Fibroblast of the aortic adventitia (primary cell): ENCODE measurements at regions not wholly inside any gene's neighbourhood (a gene's known extent, or its start where the extent isn't known, plus 50 kb on each side); places are given as distances from the start of the nearest gene placed in this dataset.

Experiments
- DNase-seq: peaks from one replicate; pipeline ENCODE4 v3.0.0-alpha.2; 2010; ENCODE audit warnings: low read depth
- H3K4me3 ChIP-seq: 2 replicates; pipeline ENCODE4 v1.5.1; 2011; ENCODE audit warnings: low read depth, mild to moderate bottlenecking, control low read depth, low read length, moderate library complexity
- CTCF ChIP-seq: IDR thresholded peaks from 2 replicates; pipeline ENCODE4 v1.5.1; 2011; ENCODE audit warnings: mild to moderate bottlenecking, low read length, control low read depth, inconsistent platforms; ENCODE audit not compliant: insufficient read depth

GRCh38 chr1:234920136-234920842, 208.3 kb downstream of the TOMM20 start:
- TF ChIP-seq CTCF: no peak
- no peak for DNase-seq
- no peak overlapping the region for H3K4me3 ChIP-seq

GRCh38 chr1:234918961-234919761, 209.5 kb downstream of the TOMM20 start:
- no peak for TF ChIP-seq CTCF
- DNase-seq: peak; percentile 56
- H3K4me3 ChIP-seq: no peak overlapping the region

GRCh38 chr1:234918181-234918841, 210.3 kb downstream of the TOMM20 start:
- peak; percentile 95 for DNase-seq
- TF ChIP-seq CTCF: no peak
- no peak overlapping the region for H3K4me3 ChIP-seq

GRCh38 chr1:234917495-234918180, 211.0 kb downstream of the TOMM20 start:
- no peak overlapping the region for H3K4me3 ChIP-seq
- no peak for DNase-seq
- no peak for TF ChIP-seq CTCF

- no peak for TF ChIP-seq CTCF
- no peak for DNase-seq
- no peak overlapping the region for H3K4me3 ChIP-seq
Measured at GRCh38 chr1:234916840-234917239, 211.8 kb downstream of the TOMM20 start.

GRCh38 chr1:234915924-234916675, 212.5 kb downstream of the TOMM20 start:
- no peak for TF ChIP-seq CTCF
- DNase-seq: no peak

More at GRCh38 chr1:234915924-234916675, 212.5 kb downstream of the TOMM20 start:
- no peak overlapping the region for H3K4me3 ChIP-seq
